HG02763 (cell line): ENCODE measurements at regions not wholly inside any gene's neighbourhood (a gene's known extent, or its start where the extent isn't known, plus 50 kb on each side); places are given as distances from the start of the nearest gene placed in this dataset.

ENCODE experiments used
- ATAC-seq: cut with Tn5 transposase; IDR thresholded peaks from one replicate; pipeline ENCODE4 v1.9.1; 2021; ENCODE audit warnings: mild to moderate bottlenecking, moderate library complexity; ENCODE audit not compliant: unreplicated experiment

GRCh38 chr12:86373813-86374212 lies 117.6 kb upstream of the MGAT4C start:
- no peak for ATAC-seq

- ATAC-seq = no peak
Observed at GRCh38 chr12:86367137-86367536, 110.9 kb upstream of the MGAT4C start.

GRCh38 chr12:86349196-86349595 lies 93.0 kb upstream of the MGAT4C start:
- ATAC-seq = no peak

DNA sequence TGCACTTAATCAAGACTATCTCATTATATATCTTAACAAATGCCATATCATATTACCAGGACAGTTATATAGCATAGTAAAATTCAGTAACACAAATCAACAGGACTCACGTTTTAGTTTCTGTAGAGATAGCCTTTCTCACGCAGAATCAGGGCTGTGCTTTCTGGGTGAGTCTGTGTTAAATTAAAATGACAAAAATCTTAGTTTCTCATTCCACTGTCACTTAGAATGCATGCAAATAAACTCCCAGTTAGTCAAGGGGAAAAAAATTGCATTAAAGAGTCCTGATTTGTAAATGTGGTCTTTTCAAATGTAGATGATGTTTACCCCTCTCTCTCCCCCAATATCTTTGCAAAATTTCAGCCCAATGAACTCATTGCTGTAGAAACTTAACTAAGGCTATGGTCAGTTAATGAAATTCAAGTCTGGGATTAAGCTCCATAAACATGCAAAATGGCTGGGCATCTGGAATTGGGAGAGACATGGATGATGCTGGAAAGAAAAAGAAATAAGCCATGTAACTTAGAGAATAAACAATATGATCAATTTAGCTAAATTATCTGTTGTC lies 77.8 kb upstream of the MGAT4C start:
- ATAC-seq = no peak

DNA sequence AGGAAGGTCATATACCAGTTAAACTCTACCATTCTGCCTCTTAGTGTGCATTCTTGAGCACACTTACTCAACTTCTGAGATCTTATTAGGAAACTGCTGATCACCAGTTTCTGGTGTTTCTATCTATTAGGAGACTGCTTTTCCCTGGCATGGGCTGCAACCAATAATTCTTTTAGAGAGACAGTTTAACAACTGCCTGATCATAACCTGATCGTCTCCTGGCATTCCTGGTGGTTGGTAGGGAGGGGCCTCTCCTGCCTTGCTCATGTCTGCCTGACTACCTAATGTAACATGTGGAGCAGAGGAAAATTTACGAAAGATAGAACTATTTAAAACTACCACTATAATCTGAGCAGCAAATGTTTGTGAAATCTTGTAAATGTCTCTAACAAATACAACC lies 75.3 kb upstream of the MGAT4C start:
- ATAC-seq = no peak

- no peak for ATAC-seq
Observed at GRCh38 chr12:86331012-86331411, 74.8 kb upstream of the MGAT4C start.

GRCh38 chr12:86312232-86312631 lies 56.0 kb upstream of the MGAT4C start:
- no peak for ATAC-seq
